Trophoblast cell (in vitro differentiated cells and primary cell): ENCODE measurements at regions not wholly inside any gene's neighbourhood (a gene's known extent, or its start where the extent isn't known, plus 50 kb on each side); places are given as distances from the start of the nearest gene placed in this dataset.

Experiments used
- DNase-seq, 2 donors: peaks; one replicate each; pipeline ENCODE4 v3.0.0-alpha.2; 2016
- H2AFZ ChIP-seq: 2 replicates; pipeline ENCODE4 v1.6.1; 2013; ENCODE audit warnings: low read length, moderate library complexity, mild to moderate bottlenecking; ENCODE audit not compliant: insufficient read depth, poor library complexity
- H2AK5ac ChIP-seq: 2 replicates; pipeline ENCODE4 v1.6.1; 2013; ENCODE audit warnings: mild to moderate bottlenecking, low read length
- H2BK120ac ChIP-seq: 2 replicates; pipeline ENCODE4 v1.6.1; 2013; ENCODE audit warnings: low read length, mild to moderate bottlenecking, moderate library complexity; ENCODE audit not compliant: insufficient read depth, poor library complexity
- H2BK12ac ChIP-seq: 2 replicates; pipeline ENCODE4 v1.6.1; 2013; ENCODE audit warnings: mild to moderate bottlenecking, low read length, moderate library complexity
- H2BK5ac ChIP-seq: 2 replicates; pipeline ENCODE4 v1.6.1; 2013; ENCODE audit warnings: low read length, low read depth, moderate library complexity, mild to moderate bottlenecking; ENCODE audit not compliant: poor library complexity
- H3K14ac ChIP-seq: 2 replicates; pipeline ENCODE4 v1.6.1; 2013; ENCODE audit warnings: mild to moderate bottlenecking, low read length
- H3K18ac ChIP-seq: 2 replicates; pipeline ENCODE4 v1.6.1; 2013; ENCODE audit warnings: mild to moderate bottlenecking, low read length
- H3K23ac ChIP-seq: 2 replicates; pipeline ENCODE4 v1.6.1; 2013; ENCODE audit warnings: low read length
- H3K27ac ChIP-seq: 2 replicates; pipeline ENCODE4 v1.5.1; 2013; ENCODE audit warnings: low read depth, mild to moderate bottlenecking, inconsistent platforms, low read length, moderate library complexity
- H3K27me3 ChIP-seq: 2 replicates; pipeline ENCODE4 v1.6.1; 2013; ENCODE audit warnings: inconsistent platforms, mild to moderate bottlenecking, low read length, moderate library complexity; ENCODE audit not compliant: insufficient read depth
- H3K36me3 ChIP-seq, 2 experiments: 1 replicate in 1 of 2; 2 replicates in 1 of 2; pipeline ENCODE4 v1.6.1; 2013; ENCODE audit warnings: low read length in 2 of 2, mild to moderate bottlenecking in 2 of 2, moderate library complexity in 1 of 2; ENCODE audit not compliant: insufficient read depth in 2 of 2, control insufficient read depth in 1 of 2
- H3K4ac ChIP-seq: 2 replicates; pipeline ENCODE4 v1.6.1; 2013; ENCODE audit warnings: low read depth, mild to moderate bottlenecking, low read length, moderate library complexity
- H3K4me1 ChIP-seq, 2 experiments: 1 replicate in 1 of 2; 2 replicates in 1 of 2; pipeline ENCODE4 v1.6.1; 2013; ENCODE audit warnings: low read length in 2 of 2, mild to moderate bottlenecking in 2 of 2, moderate library complexity in 1 of 2; ENCODE audit not compliant: insufficient read depth in 2 of 2, control insufficient read depth in 1 of 2
- H3K4me2 ChIP-seq: 2 replicates; pipeline ENCODE4 v1.6.1; 2013; ENCODE audit warnings: inconsistent platforms, mild to moderate bottlenecking, low read length, moderate library complexity
- H3K4me3 ChIP-seq: 2 replicates; pipeline ENCODE4 v1.5.1; 2013; ENCODE audit warnings: mild to moderate bottlenecking, low read depth, low read length, inconsistent platforms
- H3K79me1 ChIP-seq: one replicate; pipeline ENCODE4 v1.6.1; 2013; ENCODE audit warnings: low read length
- H3K79me2 ChIP-seq: 2 replicates; pipeline ENCODE4 v1.6.1; 2013; ENCODE audit warnings: low read length, mild to moderate bottlenecking; ENCODE audit not compliant: control insufficient read depth, insufficient read depth, poor library complexity
- H3K9ac ChIP-seq: 2 replicates; pipeline ENCODE4 v1.6.1; 2013; ENCODE audit warnings: mild to moderate bottlenecking, low read length
- H3K9me3 ChIP-seq: 2 replicates; pipeline ENCODE4 v1.6.1; 2013; ENCODE audit warnings: low read depth, mild to moderate bottlenecking, control low read depth, inconsistent platforms, low read length; ENCODE audit not compliant: insufficient read depth
- H4K12ac ChIP-seq: 2 replicates; pipeline ENCODE4 v1.6.1; 2013; ENCODE audit warnings: low read depth, mild to moderate bottlenecking, low read length, moderate library complexity
- H4K8ac ChIP-seq: 2 replicates; pipeline ENCODE4 v1.6.1; 2013; ENCODE audit warnings: low read depth, mild to moderate bottlenecking, low read length, moderate library complexity
- H4K91ac ChIP-seq: one replicate; pipeline ENCODE4 v1.6.1; 2013; ENCODE audit warnings: low read depth, mild to moderate bottlenecking, low read length, moderate library complexity
- WGBS: extraction: QIAGEN DNeasy Blood & Tissue Kit; methylation state at CpG from one replicate; pipeline ENCODE4 v1.1.7; 2013; ENCODE audit warnings: missing lambda C conversion rate; ENCODE audit not compliant: insufficient read length, insufficient coverage; ENCODE audit errors: extremely low coverage; 5-methylcytosine and 5-hydroxymethylcytosine counted together

- H3K27me3 ChIP-seq = no peaks in the 10 kb centered on the region
- H2BK5ac ChIP-seq = no peak overlapping the region
- no peak overlapping the region for H3K14ac ChIP-seq
- no peak overlapping the region for H3K18ac ChIP-seq
- no peak overlapping the region for H3K9ac ChIP-seq
- no peak overlapping the region for H3K4ac ChIP-seq
- H3K4me2 ChIP-seq = no peak overlapping the region
- no peak overlapping the region for H4K91ac ChIP-seq
- H2BK12ac ChIP-seq = no peak overlapping the region
- no CpG with 5 or more reads among the region's 2 CpGs for WGBS
- no peak overlapping the region for H4K12ac ChIP-seq
- no peak overlapping the region for H2BK120ac ChIP-seq
- peaks cover 3% of the 10 kb centered on the region for H3K9me3 ChIP-seq
- DNase-seq = no peak
- no peaks in the 10 kb centered on the region for H3K79me1 ChIP-seq
- no peak overlapping the region for H4K8ac ChIP-seq
- H3K36me3 ChIP-seq = no peaks in the 10 kb centered on the region
- H3K23ac ChIP-seq = no peak overlapping the region
- no peak overlapping the region for H2AK5ac ChIP-seq
- no peaks in the 10 kb centered on the region for H3K79me2 ChIP-seq
- H2AFZ ChIP-seq = no peak overlapping the region
- H3K4me3 ChIP-seq = no peak overlapping the region
- H3K4me1 ChIP-seq = peaks cover 0 to 2% of the 10 kb centered on the region in 2 experiments
- H3K27ac ChIP-seq = no peak overlapping the region
Measured at GRCh38 chr21:38887749-38888148, 82.0 kb downstream of the ETS2 start.

DNA sequence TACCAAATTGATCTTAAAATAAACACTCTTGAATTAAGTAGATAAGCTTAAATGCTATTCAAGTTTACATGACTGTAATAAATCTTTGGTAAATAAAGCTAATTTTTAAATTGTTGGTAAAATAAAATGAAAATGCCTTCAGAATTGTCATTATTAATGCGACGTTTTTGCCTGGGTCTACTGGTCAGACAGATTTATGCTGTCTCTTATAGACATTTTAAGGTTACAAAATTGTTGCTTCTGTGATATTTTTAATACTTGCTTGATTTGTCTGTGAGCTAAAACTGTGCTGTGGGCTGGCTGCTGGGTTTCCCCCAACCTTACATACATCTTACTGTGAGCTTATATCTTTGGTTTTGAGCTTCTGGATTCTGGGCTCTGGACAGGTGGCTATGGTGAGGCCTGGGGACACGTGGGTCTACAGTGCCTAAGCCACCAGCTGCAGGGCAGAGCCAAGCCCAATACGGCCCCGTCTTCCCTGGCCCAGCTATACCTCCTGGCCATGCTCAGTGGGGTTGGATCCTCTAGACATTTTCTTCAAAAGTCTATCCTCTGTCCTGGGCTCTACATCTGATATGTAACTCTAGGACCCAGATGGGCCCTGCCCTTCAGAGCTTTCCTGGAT is 81.4 kb downstream of the ETS2 start:
- no peak overlapping the region for H2AFZ ChIP-seq
- H2AK5ac ChIP-seq = no peak overlapping the region
- WGBS = no CpG with 5 or more reads among the region's 5 CpGs
- no peak for DNase-seq
- H3K4me1 ChIP-seq = peaks cover 0 to 2% of the 10 kb centered on the region in 2 experiments
- no peak overlapping the region for H2BK5ac ChIP-seq
- no peak overlapping the region for H3K9ac ChIP-seq
- no peaks in the 10 kb centered on the region for H3K79me1 ChIP-seq
- no peak overlapping the region for H4K8ac ChIP-seq
- no peaks in the 10 kb centered on the region for H3K36me3 ChIP-seq
- no peak overlapping the region for H3K27ac ChIP-seq
- H3K27me3 ChIP-seq = no peaks in the 10 kb centered on the region
- no peak overlapping the region for H2BK12ac ChIP-seq
- H3K4ac ChIP-seq = no peak overlapping the region
- H3K18ac ChIP-seq = no peak overlapping the region
- H3K14ac ChIP-seq = no peak overlapping the region
- H3K4me3 ChIP-seq = no peak overlapping the region
- H4K91ac ChIP-seq = no peak overlapping the region
- no peak overlapping the region for H4K12ac ChIP-seq
- peaks cover 3% of the 10 kb centered on the region for H3K9me3 ChIP-seq
- no peak overlapping the region for H3K4me2 ChIP-seq
- H3K79me2 ChIP-seq = no peaks in the 10 kb centered on the region
- H2BK120ac ChIP-seq = no peak overlapping the region
- H3K23ac ChIP-seq = no peak overlapping the region

DNA sequence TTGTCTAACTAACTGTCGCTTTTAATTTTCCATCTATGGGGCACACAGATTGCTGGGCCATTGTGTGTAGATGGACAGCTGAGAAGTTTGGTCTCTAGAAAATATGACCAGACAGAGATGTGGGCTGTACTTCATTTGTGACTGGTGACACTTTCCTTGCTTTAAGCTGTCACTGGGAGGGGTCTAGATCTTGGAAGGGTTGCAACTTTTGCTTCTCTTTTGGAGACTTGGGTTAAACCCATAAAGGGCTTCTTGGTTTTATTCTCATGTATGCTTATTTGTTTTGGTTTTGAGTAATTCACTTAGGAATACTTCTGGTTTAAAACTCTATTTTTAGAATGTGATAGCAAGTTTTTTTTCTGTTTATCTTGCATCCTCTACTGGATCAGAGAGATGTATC is 80.2 kb downstream of the ETS2 start:
- H3K27ac ChIP-seq = no peak overlapping the region
- no peaks in the 10 kb centered on the region for H3K79me1 ChIP-seq
- peaks cover 3% of the 10 kb centered on the region for H3K9me3 ChIP-seq
- no peak overlapping the region for H2BK120ac ChIP-seq
- H4K91ac ChIP-seq = no peak overlapping the region
- no peak overlapping the region for H4K12ac ChIP-seq
- H3K79me2 ChIP-seq = no peaks in the 10 kb centered on the region
- WGBS = no CpG with 5 or more reads among the region's 1 CpG
- H3K27me3 ChIP-seq = no peaks in the 10 kb centered on the region
- H2BK5ac ChIP-seq = no peak overlapping the region
- H3K4me3 ChIP-seq = no peak overlapping the region
- no peak overlapping the region for H4K8ac ChIP-seq
- no peaks in the 10 kb centered on the region for H3K4me1 ChIP-seq
- H3K18ac ChIP-seq = no peak overlapping the region
- no peak overlapping the region for H3K23ac ChIP-seq
- no peak overlapping the region for H3K4ac ChIP-seq
- no peak for DNase-seq
- H2AK5ac ChIP-seq = no peak overlapping the region
- no peaks in the 10 kb centered on the region for H3K36me3 ChIP-seq
- no peak overlapping the region for H3K14ac ChIP-seq
- no peak overlapping the region for H2AFZ ChIP-seq
- H2BK12ac ChIP-seq = no peak overlapping the region
- no peak overlapping the region for H3K9ac ChIP-seq
- no peak overlapping the region for H3K4me2 ChIP-seq

DNA sequence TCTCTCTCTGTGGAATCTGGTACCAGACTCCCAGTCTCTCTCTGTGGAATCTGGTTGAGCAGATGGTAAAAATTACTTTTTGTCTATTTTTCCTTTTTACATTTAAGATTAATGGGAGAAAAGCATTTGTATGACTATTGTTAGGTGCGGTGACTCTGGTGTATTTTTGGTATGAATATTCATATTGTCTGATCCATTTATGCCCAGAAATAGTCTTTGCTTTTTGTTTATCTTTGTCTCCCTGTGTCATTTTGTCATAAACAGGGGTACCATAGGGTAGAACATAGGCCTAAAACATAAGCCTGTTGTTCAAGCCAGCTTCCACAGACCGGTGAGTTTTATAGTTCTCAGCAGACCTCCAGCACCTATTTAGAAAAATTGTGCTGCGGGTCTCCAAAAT is 78.7 kb downstream of the ETS2 start:
- Histone ChIP-seq H4K12ac (no peak overlapping the region), H3K23ac (no peak overlapping the region), H2BK5ac (no peak overlapping the region), H2AK5ac (no peak overlapping the region), H3K9ac (no peak overlapping the region), H3K4me3 (no peak overlapping the region), H3K79me1 (no peaks in the 10 kb centered on the region), H3K27ac (no peak overlapping the region), H3K79me2 (no peaks in the 10 kb centered on the region), H3K36me3 (no peaks in the 10 kb centered on the region), H4K91ac (no peak overlapping the region), H3K4ac (no peak overlapping the region), H3K4me1 (no peaks in the 10 kb centered on the region), H2BK12ac (no peak overlapping the region), H4K8ac (no peak overlapping the region), H3K18ac (no peak overlapping the region), H2BK120ac (no peak overlapping the region), H2AFZ (no peak overlapping the region), H3K4me2 (no peak overlapping the region), H3K14ac (no peak overlapping the region), H3K27me3 (no peaks in the 10 kb centered on the region), H3K9me3 (peaks cover 3% of the 10 kb centered on the region)
- no peak for DNase-seq
- no CpG with 5 or more reads among the region's 3 CpGs for WGBS
